ENCODE measurements at regions not wholly inside any gene's neighbourhood (a gene's known extent, or its start where the extent isn't known, plus 50 kb on each side); places are given as distances from the start of the nearest gene placed in this dataset.

DNA sequence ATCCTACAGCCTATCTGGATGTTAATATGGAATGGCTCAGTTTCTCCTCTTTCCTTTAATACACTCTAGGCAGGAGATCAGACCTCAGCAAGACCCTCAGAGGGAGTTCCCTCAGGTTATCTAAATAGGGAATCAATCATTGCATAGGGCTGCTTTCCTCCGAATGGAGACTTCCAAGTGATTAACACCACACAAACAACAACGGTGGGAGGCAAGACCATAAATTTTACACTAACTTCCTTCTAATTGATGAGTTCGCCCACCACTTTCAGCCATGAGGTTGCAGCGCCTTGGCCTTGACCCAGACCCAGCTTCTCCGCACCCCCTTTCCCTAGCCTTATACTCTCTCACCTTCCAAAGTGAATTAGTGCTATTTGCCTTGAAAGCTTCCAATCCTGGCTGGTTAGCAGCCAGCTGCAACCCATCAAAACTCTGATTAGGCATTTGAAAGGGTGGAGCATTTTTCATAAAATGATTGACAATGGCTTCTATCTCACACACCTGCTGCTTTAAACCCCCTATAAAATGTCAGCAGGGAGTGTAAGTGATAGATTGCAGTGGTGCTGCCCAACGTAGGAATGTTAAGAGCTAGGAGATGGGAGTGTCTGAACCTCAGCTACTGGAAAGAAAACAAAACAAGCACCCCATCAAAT, 534.9 kb upstream of the USP24 start:
- no peaks in the 10 kb centered on the region for H3K27me3 ChIP-seq (ENCODE audit: insufficient read depth, low read length)
- no peak overlapping the region for H3K4me2 ChIP-seq (ENCODE audit: low read length)
- H3K79me2 ChIP-seq (ENCODE audit: insufficient read depth, low read length): no peaks in the 10 kb centered on the region
- H3K9me2 ChIP-seq (ENCODE audit: low read depth, low read length): no peaks in the 10 kb centered on the region
- no peak overlapping the region for H2AFZ ChIP-seq (ENCODE audit: low read length)
- no peaks in the 10 kb centered on the region for H3F3A ChIP-seq (ENCODE audit: insufficient read depth, low read length)
- no peaks in the 10 kb centered on the region for H4K20me1 ChIP-seq (ENCODE audit: insufficient read depth, low read length)
- TF ChIP-seq, protein P1, sequence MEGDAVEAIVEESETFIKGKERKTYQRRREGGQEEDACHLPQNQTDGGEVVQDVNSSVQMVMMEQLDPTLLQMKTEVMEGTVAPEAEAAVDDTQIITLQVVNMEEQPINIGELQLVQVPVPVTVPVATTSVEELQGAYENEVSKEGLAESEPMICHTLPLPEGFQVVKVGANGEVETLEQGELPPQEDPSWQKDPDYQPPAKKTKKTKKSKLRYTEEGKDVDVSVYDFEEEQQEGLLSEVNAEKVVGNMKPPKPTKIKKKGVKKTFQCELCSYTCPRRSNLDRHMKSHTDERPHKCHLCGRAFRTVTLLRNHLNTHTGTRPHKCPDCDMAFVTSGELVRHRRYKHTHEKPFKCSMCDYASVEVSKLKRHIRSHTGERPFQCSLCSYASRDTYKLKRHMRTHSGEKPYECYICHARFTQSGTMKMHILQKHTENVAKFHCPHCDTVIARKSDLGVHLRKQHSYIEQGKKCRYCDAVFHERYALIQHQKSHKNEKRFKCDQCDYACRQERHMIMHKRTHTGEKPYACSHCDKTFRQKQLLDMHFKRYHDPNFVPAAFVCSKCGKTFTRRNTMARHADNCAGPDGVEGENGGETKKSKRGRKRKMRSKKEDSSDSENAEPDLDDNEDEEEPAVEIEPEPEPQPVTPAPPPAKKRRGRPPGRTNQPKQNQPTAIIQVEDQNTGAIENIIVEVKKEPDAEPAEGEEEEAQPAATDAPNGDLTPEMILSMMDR (IDR thresholded peaks at IDR 0.05; ENCODE audit: low read length): no peak
- TF ChIP-seq EZH2 (IDR thresholded peaks at IDR 0.05; ENCODE audit: borderline replicate concordance, low read length): no peak
- H3K4me1 ChIP-seq (ENCODE audit: insufficient read depth, low read length, severe bottlenecking): no peaks in the 10 kb centered on the region
- no peaks in the 10 kb centered on the region for H3K36me3 ChIP-seq (ENCODE audit: insufficient read depth, low read length)
- no peak overlapping the region for H3K9ac ChIP-seq (ENCODE audit: low read length)
- H3K4me3 ChIP-seq (ENCODE audit: low read depth, low read length, poor library complexity, severe bottlenecking): no peak overlapping the region
- no peaks in the 10 kb centered on the region for H3K9me3 ChIP-seq (ENCODE audit: low read length)
- H3K27ac ChIP-seq (ENCODE audit: low read depth, low read length, poor library complexity, severe bottlenecking): no peak overlapping the region

DNA sequence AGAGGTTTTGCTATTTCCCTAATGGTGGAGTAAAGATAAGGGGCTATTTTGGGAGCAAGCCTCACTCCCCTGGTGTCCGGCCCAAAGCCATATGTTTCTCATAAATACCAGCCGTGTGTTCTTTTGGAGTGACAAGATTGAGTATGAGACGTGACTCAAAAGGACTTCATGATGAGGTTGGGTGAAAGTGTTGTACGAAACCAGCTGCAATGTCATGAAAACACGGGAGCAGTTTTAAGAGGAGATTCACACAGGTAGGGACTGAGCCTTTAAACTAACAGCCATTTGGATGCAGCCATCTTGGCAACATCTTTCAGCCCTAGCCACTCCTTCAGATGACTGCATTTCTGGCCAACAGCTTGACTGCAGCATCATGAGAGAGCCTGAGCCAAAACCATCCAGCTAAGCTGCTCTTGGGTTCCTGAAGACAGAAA, 532.3 kb upstream of the USP24 start:
- Histone ChIP-seq H3K4me1 (ENCODE audit: insufficient read depth, low read length, severe bottlenecking) (no peaks in the 10 kb centered on the region), H3K9ac (ENCODE audit: low read length) (no peak overlapping the region), H3K36me3 (ENCODE audit: insufficient read depth, low read length) (no peaks in the 10 kb centered on the region), H3K4me3 (ENCODE audit: low read depth, low read length, poor library complexity, severe bottlenecking) (no peak overlapping the region), H3K4me2 (ENCODE audit: low read length) (no peak overlapping the region), H3K27me3 (ENCODE audit: insufficient read depth, low read length) (no peaks in the 10 kb centered on the region), H2AFZ (ENCODE audit: low read length) (no peak overlapping the region), H3K9me2 (ENCODE audit: low read depth, low read length) (no peaks in the 10 kb centered on the region), H3K27ac (ENCODE audit: low read depth, low read length, poor library complexity, severe bottlenecking) (no peak overlapping the region), H3K9me3 (ENCODE audit: low read length) (no peaks in the 10 kb centered on the region), H3K79me2 (ENCODE audit: insufficient read depth, low read length) (no peaks in the 10 kb centered on the region), H3F3A (ENCODE audit: insufficient read depth, low read length) (no peaks in the 10 kb centered on the region), H4K20me1 (ENCODE audit: insufficient read depth, low read length) (no peaks in the 10 kb centered on the region)
- TF ChIP-seq, protein P1 (IDR thresholded peaks at IDR 0.05; ENCODE audit: low read length): no peak
- TF ChIP-seq EZH2 (IDR thresholded peaks at IDR 0.05; ENCODE audit: borderline replicate concordance, low read length): no peak

DNA sequence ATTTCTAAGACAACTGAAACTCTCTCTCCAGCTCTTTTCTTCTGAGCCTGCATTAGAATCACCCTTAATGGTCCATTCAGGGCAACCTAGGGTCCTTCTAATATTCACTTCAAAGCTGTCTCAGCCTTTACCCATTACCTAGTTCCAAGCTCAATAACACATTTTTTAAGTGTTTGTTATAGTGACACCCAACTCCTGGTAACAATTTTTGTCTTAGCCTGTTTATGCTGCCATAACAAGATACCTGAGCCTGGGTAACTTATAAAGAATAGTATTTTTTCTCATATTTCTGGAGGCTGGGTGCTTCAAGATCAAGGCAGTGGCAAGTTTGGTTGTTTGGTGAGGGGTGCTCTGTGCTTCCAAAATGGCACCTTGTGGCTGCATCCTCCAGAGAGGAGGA, 531.5 kb upstream of the USP24 start:
- H3K27ac ChIP-seq (ENCODE audit: low read depth, low read length, poor library complexity, severe bottlenecking): no peak overlapping the region
- no peaks in the 10 kb centered on the region for H3K9me3 ChIP-seq (ENCODE audit: low read length)
- H2AFZ ChIP-seq (ENCODE audit: low read length): no peak overlapping the region
- H3K9me2 ChIP-seq (ENCODE audit: low read depth, low read length): no peaks in the 10 kb centered on the region
- H4K20me1 ChIP-seq (ENCODE audit: insufficient read depth, low read length): no peaks in the 10 kb centered on the region
- no peak for TF ChIP-seq EZH2 (IDR thresholded peaks at IDR 0.05; ENCODE audit: borderline replicate concordance, low read length)
- TF ChIP-seq, protein P1 (IDR thresholded peaks at IDR 0.05; ENCODE audit: low read length): no peak
- no peaks in the 10 kb centered on the region for H3F3A ChIP-seq (ENCODE audit: insufficient read depth, low read length)
- no peak overlapping the region for H3K4me3 ChIP-seq (ENCODE audit: low read depth, low read length, poor library complexity, severe bottlenecking)
- no peak overlapping the region for H3K9ac ChIP-seq (ENCODE audit: low read length)
- no peaks in the 10 kb centered on the region for H3K27me3 ChIP-seq (ENCODE audit: insufficient read depth, low read length)
- H3K4me1 ChIP-seq (ENCODE audit: insufficient read depth, low read length, severe bottlenecking): no peaks in the 10 kb centered on the region
- H3K79me2 ChIP-seq (ENCODE audit: insufficient read depth, low read length): no peaks in the 10 kb centered on the region
- no peaks in the 10 kb centered on the region for H3K36me3 ChIP-seq (ENCODE audit: insufficient read depth, low read length)
- H3K4me2 ChIP-seq (ENCODE audit: low read length): no peak overlapping the region
